Neuronal stem cell (in vitro differentiated cells): ENCODE measurements at regions not wholly inside any gene's neighbourhood (a gene's known extent, or its start where the extent isn't known, plus 50 kb on each side); places are given as distances from the start of the nearest gene placed in this dataset.

Source experiments
- DNase-seq: peaks from one replicate; pipeline ENCODE4 v3.0.0-alpha.2; 2013; ENCODE audit warnings: low spot score
- H2AFZ ChIP-seq: one replicate; pipeline ENCODE4 v1.6.1; 2013; ENCODE audit warnings: mild to moderate bottlenecking, low read length, inconsistent platforms
- H2AK5ac ChIP-seq: 2 replicates; pipeline ENCODE4 v1.6.1; 2013; ENCODE audit warnings: low read depth, mild to moderate bottlenecking, inconsistent platforms, low read length, moderate library complexity, mixed read lengths
- H2BK120ac ChIP-seq: 2 replicates; pipeline ENCODE4 v1.6.1; 2013; ENCODE audit warnings: low read depth, mild to moderate bottlenecking, inconsistent platforms, low read length, moderate library complexity, mixed read lengths
- H2BK12ac ChIP-seq: one replicate; pipeline ENCODE4 v1.6.1; 2013; ENCODE audit warnings: low read length, inconsistent platforms
- H2BK15ac ChIP-seq: 2 replicates; pipeline ENCODE4 v1.6.1; 2013; ENCODE audit warnings: mild to moderate bottlenecking, low read length, inconsistent platforms, mixed read lengths
- H2BK5ac ChIP-seq: one replicate; pipeline ENCODE4 v1.6.1; 2013; ENCODE audit warnings: inconsistent platforms, mild to moderate bottlenecking, low read length, moderate library complexity
- H3K14ac ChIP-seq: one replicate; pipeline ENCODE4 v1.6.1; 2013; ENCODE audit warnings: low read length, inconsistent platforms
- H3K18ac ChIP-seq: 2 replicates; pipeline ENCODE4 v1.6.1; 2013; ENCODE audit warnings: low read length, inconsistent platforms
- H3K23ac ChIP-seq: 2 replicates; pipeline ENCODE4 v1.6.1; 2013; ENCODE audit warnings: low read depth, mild to moderate bottlenecking, mixed read lengths, low read length, inconsistent platforms; ENCODE audit not compliant: poor library complexity
- H3K27ac ChIP-seq: replicated peaks from 3 replicates; pipeline ENCODE4 v1.5.1; 2013; ENCODE audit warnings: low read length, inconsistent platforms
- H3K27me3 ChIP-seq, 3 experiments: 2 replicates each; pipeline ENCODE4 v1.6.1; 2013; ENCODE audit warnings: low read length in 3 of 3, mild to moderate bottlenecking in 2 of 3, inconsistent platforms in 1 of 3, low read depth in 1 of 3, mixed read lengths in 1 of 3, moderate library complexity in 1 of 3; ENCODE audit not compliant: control insufficient read depth in 3 of 3, insufficient read depth in 3 of 3
- H3K36me3 ChIP-seq, 2 donors: replicated peaks in 1 of 2; 2 replicates each; pipeline ENCODE4 v1.6.1; 2013; ENCODE audit warnings: low read length in 2 of 2; ENCODE audit not compliant: control insufficient read depth in 2 of 2, insufficient read depth in 2 of 2
- H3K4ac ChIP-seq: 2 replicates; pipeline ENCODE4 v1.6.1; 2013; ENCODE audit warnings: inconsistent platforms, mild to moderate bottlenecking, low read length, moderate library complexity
- H3K4me1 ChIP-seq, 2 donors: 1 replicate in 1 of 2; 2 replicates in 1 of 2; pipeline ENCODE4 v1.6.1; 2013; ENCODE audit warnings: low read length in 2 of 2, low read depth in 1 of 2; ENCODE audit not compliant: control insufficient read depth in 2 of 2, insufficient read depth in 1 of 2
- H3K4me2 ChIP-seq: one replicate; pipeline ENCODE4 v1.6.1; 2013; ENCODE audit warnings: mild to moderate bottlenecking, low read length, inconsistent platforms; ENCODE audit not compliant: insufficient read depth, poor library complexity, severe bottlenecking
- H3K4me3 ChIP-seq, 2 donors: 2 replicates each; pipeline ENCODE4 v1.5.1; 2013; ENCODE audit warnings: low read length in 2 of 2, mild to moderate bottlenecking in 2 of 2, inconsistent platforms in 1 of 2, moderate library complexity in 1 of 2
- H3K79me1 ChIP-seq: one replicate; pipeline ENCODE4 v1.6.1; 2013; ENCODE audit warnings: low read depth, mild to moderate bottlenecking, inconsistent platforms, low read length, moderate library complexity
- H3K9ac ChIP-seq: one replicate; pipeline ENCODE4 v1.6.1; 2013; ENCODE audit warnings: mild to moderate bottlenecking, low read depth, low read length, inconsistent platforms; ENCODE audit not compliant: poor library complexity
- H3K9me3 ChIP-seq, 2 donors: replicated peaks in 1 of 2; 2 replicates each; pipeline versions ENCODE3 to v1.6.1; 2013; ENCODE audit warnings: low read length in 2 of 2, mild to moderate bottlenecking in 2 of 2, inconsistent platforms in 1 of 2, low read depth in 1 of 2, mixed read lengths in 1 of 2, moderate library complexity in 1 of 2; ENCODE audit not compliant: control insufficient read depth in 2 of 2, insufficient read depth in 1 of 2
- H4K8ac ChIP-seq: one replicate; pipeline ENCODE4 v1.6.1; 2013; ENCODE audit warnings: low read depth, mild to moderate bottlenecking, inconsistent platforms, low read length, moderate library complexity
- H4K91ac ChIP-seq: one replicate; pipeline ENCODE4 v1.6.1; 2013; ENCODE audit warnings: low read length, low read depth, mild to moderate bottlenecking, inconsistent platforms; ENCODE audit not compliant: poor library complexity
- WGBS, 2 donors: extraction: QIAGEN DNeasy Blood & Tissue Kit; methylation state at CpG; one replicate each; pipeline ENCODE4 v1.1.7; 2013; ENCODE audit warnings: missing lambda C conversion rate in 2 of 2, mixed read lengths in 1 of 2; ENCODE audit not compliant: insufficient read length in 2 of 2, insufficient replicate concordance in 1 of 2; ENCODE audit errors: extremely low coverage in 2 of 2; 5-methylcytosine and 5-hydroxymethylcytosine counted together

DNA sequence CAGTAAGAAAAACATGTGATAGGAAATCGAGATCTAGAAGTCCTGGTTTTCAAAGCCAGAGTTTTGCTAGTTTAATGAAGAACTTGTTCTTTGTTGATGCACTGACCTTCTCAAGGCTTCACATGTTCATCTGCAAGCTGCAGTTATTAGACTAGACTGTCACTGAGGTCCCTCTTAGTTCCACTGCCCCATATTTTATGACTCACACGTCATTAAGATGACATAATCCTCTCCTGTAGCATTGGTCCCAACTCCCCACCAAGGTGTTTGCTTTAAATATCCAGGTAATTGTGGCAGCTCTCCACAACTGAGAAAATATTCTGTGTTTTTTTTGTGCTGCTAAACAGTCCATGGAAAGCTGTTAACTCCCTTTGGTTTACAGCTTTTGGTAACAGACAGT is 149.7 kb downstream of the MREG start:
- no peak overlapping the region for H3K4ac ChIP-seq
- H3K18ac ChIP-seq: no peak overlapping the region
- no peak overlapping the region for H3K4me2 ChIP-seq
- no peak overlapping the region for H4K8ac ChIP-seq
- DNase-seq: no peak
- no peak overlapping the region for H2BK5ac ChIP-seq
- no peaks in the 10 kb centered on the region for H3K27me3 ChIP-seq
- no peak overlapping the region for H2BK15ac ChIP-seq
- H3K23ac ChIP-seq: no peak overlapping the region
- no peaks in the 10 kb centered on the region for H3K36me3 ChIP-seq
- no peaks in the 10 kb centered on the region for H3K79me1 ChIP-seq
- no peak overlapping the region for H3K9ac ChIP-seq
- no peak overlapping the region for H3K14ac ChIP-seq
- H2AK5ac ChIP-seq: no peak overlapping the region
- H2AFZ ChIP-seq: no peak overlapping the region
- WGBS, 2 donors: no CpG with 5 or more reads among the region's 2 CpGs
- H4K91ac ChIP-seq: no peak overlapping the region
- H2BK120ac ChIP-seq: no peak overlapping the region
- peaks cover 0 to 1% of the 10 kb centered on the region in 2 donors for H3K9me3 ChIP-seq
- H3K4me1 ChIP-seq: no peaks in the 10 kb centered on the region
- no peak overlapping the region for H3K27ac ChIP-seq
- no peak overlapping the region for H3K4me3 ChIP-seq
- no peak overlapping the region for H2BK12ac ChIP-seq

DNA sequence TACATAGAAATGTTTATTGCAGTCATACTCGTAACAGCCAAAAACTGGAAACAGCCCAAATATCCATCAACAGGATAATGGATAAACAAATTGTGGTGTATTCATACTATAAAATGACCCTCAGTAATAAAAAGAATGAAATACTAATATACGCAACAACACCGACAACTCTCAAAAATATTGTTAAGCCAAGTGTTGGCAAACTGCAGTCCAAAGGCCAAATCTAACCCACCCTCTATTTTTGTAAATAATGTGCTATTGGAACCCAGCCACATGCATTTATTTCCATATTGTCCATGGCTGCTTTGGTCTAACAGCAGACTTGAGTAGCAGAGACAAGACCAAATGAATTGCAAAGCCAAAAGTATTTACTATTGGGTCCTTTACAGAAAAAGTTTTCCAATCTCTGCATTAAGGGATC is 151.0 kb downstream of the MREG start:
- no peak overlapping the region for H3K4ac ChIP-seq
- no peaks in the 10 kb centered on the region for H3K27me3 ChIP-seq
- H3K36me3 ChIP-seq: no peaks in the 10 kb centered on the region
- H3K9ac ChIP-seq: no peak overlapping the region
- no peak overlapping the region for H2BK12ac ChIP-seq
- no peak overlapping the region for H2BK120ac ChIP-seq
- H3K4me1 ChIP-seq: no peaks in the 10 kb centered on the region
- no peak overlapping the region for H3K4me2 ChIP-seq
- no peak overlapping the region for H2BK15ac ChIP-seq
- no peak overlapping the region for H3K14ac ChIP-seq
- no peak overlapping the region for H2AFZ ChIP-seq
- H3K9me3 ChIP-seq: peaks cover 0 to 1% of the 10 kb centered on the region in 2 donors
- no peak overlapping the region for H4K91ac ChIP-seq
- H2AK5ac ChIP-seq: no peak overlapping the region
- H4K8ac ChIP-seq: no peak overlapping the region
- H3K23ac ChIP-seq: no peak overlapping the region
- DNase-seq: no peak
- H3K27ac ChIP-seq: no peak overlapping the region
- H2BK5ac ChIP-seq: no peak overlapping the region
- no CpG with 5 or more reads among the region's 3 CpGs for WGBS, 2 donors
- H3K79me1 ChIP-seq: no peaks in the 10 kb centered on the region
- H3K18ac ChIP-seq: no peak overlapping the region
- no peak overlapping the region for H3K4me3 ChIP-seq

DNA sequence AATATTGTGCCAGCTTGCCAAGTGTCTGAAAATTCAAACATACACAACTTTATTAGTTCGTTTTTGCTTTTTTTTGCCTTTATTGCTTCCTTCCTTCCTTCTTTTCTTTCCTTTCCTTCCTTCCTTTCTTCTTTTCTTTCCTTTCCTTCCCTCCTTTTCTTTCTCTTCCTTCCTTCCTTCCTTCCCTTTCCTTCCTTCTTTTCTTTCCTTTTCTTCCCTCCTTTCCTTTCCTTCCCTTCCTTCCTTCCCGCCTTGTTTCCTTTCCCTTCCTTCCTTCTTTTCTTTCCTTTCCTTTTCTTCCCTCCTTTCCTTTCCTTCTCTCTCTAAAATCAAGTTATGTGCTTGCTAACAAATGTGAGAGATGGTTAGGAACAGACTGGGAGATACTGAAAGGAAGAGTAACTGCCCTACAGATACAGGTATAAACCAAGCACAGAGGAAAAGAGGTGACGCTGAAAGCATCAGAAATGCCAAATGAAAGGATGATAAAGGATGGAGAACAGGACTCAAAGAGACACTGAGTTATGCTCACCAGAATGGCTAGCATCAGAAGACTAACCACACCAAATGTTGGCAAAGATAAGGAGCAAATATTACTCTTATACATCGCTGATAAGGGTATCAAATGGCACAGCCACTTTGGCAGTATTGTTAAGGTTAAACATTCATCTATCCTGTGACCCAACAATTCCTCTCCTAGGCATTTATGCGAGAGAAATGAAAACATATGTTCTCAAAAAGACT is 151.6 kb downstream of the MREG start:
- no peak overlapping the region for H2AFZ ChIP-seq
- H3K18ac ChIP-seq: no peak overlapping the region
- H3K9me3 ChIP-seq: peaks cover 0 to 1% of the 10 kb centered on the region in 2 donors
- no peak overlapping the region for H3K14ac ChIP-seq
- H3K4ac ChIP-seq: no peak overlapping the region
- no peak overlapping the region for H3K23ac ChIP-seq
- H2BK120ac ChIP-seq: no peak overlapping the region
- H4K8ac ChIP-seq: no peak overlapping the region
- H4K91ac ChIP-seq: no peak overlapping the region
- no peaks in the 10 kb centered on the region for H3K4me1 ChIP-seq
- DNase-seq: no peak
- H2AK5ac ChIP-seq: no peak overlapping the region
- H3K27me3 ChIP-seq: no peaks in the 10 kb centered on the region
- no peak overlapping the region for H2BK5ac ChIP-seq
- H3K27ac ChIP-seq: no peak overlapping the region
- no peaks in the 10 kb centered on the region for H3K79me1 ChIP-seq
- H2BK15ac ChIP-seq: no peak overlapping the region
- H3K9ac ChIP-seq: no peak overlapping the region
- no peak overlapping the region for H3K4me2 ChIP-seq
- H3K36me3 ChIP-seq: no peaks in the 10 kb centered on the region
- no peak overlapping the region for H3K4me3 ChIP-seq
- whole genome bisulfite sequencing, 2 donors: no CpG with 5 or more reads among the region's 5 CpGs
- H2BK12ac ChIP-seq: no peak overlapping the region

DNA sequence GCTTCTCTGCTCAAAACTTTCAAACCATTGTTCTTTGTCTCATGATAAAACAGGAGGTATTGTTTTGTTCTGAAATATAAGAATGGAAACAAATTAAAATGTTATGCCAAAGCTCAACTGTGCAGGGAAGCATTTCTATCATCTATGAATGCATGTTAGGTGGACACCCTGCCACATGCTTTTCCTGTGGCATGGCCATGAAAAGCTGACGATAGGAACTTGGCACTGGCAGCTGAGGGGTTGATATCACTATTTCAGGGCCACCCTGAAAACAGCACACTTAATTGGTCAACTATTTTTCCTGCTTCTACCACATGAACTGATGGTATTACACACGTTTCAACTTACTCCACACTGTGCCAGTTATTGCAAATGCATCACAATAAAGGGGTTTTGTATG is 157.3 kb downstream of the MREG start:
- H2BK120ac ChIP-seq: no peak overlapping the region
- H4K91ac ChIP-seq: no peak overlapping the region
- WGBS, 2 donors: no CpG with 5 or more reads among the region's 2 CpGs
- DNase-seq: no peak
- no peak overlapping the region for H3K4ac ChIP-seq
- H2AFZ ChIP-seq: no peak overlapping the region
- H3K9me3 ChIP-seq: peaks cover 3 to 9% of the 10 kb centered on the region in 2 donors
- H3K4me1 ChIP-seq: no peaks in the 10 kb centered on the region
- H2BK12ac ChIP-seq: no peak overlapping the region
- H3K4me2 ChIP-seq: no peak overlapping the region
- no peak overlapping the region for H3K27ac ChIP-seq
- no peak overlapping the region for H4K8ac ChIP-seq
- no peak overlapping the region for H2BK5ac ChIP-seq
- no peak overlapping the region for H2AK5ac ChIP-seq
- no peak overlapping the region for H2BK15ac ChIP-seq
- H3K4me3 ChIP-seq: no peak overlapping the region
- H3K23ac ChIP-seq: no peak overlapping the region
- H3K79me1 ChIP-seq: no peaks in the 10 kb centered on the region
- no peak overlapping the region for H3K9ac ChIP-seq
- no peak overlapping the region for H3K14ac ChIP-seq
- no peaks in the 10 kb centered on the region for H3K36me3 ChIP-seq
- no peaks in the 10 kb centered on the region for H3K27me3 ChIP-seq
- no peak overlapping the region for H3K18ac ChIP-seq
